ENCODE measurements at regions not wholly inside any gene's neighbourhood (a gene's known extent, or its start where the extent isn't known, plus 50 kb on each side); places are given as distances from the start of the nearest gene placed in this dataset.
"Not testable (repeated sequence)": the region's sequence is repeated elsewhere in the genome, so short reads cannot be mapped to it uniquely, and the experiment has no call there.

- DNase-seq (ENCODE audit: low spot score) = no peak
Observed at GRCh38 chr17:73895157-73895556, 250.9 kb upstream of the SDK2 start.

GRCh38 chr17:73896966-73897365, 252.7 kb upstream of the SDK2 start:
- no peak for DNase-seq (ENCODE audit: low spot score)

GRCh38 chr17:73899839-73900238, 255.6 kb upstream of the SDK2 start:
- no peak for DNase-seq (ENCODE audit: low spot score)

- no peak for DNase-seq (ENCODE audit: low spot score)
Observed at GRCh38 chr17:73900516-73900915, 256.3 kb upstream of the SDK2 start.

GRCh38 chr17:73901249-73901648, 257.0 kb upstream of the SDK2 start:
- DNase-seq (ENCODE audit: low spot score) = no peak

GRCh38 chr17:73901661-73902415, 257.6 kb upstream of the SDK2 start:
- DNase-seq (ENCODE audit: low spot score) = peak; percentile 5

- DNase-seq (ENCODE audit: low spot score) = no peak
Observed at GRCh38 chr17:73902416-73903181, 258.4 kb upstream of the SDK2 start.

- no peak for DNase-seq (ENCODE audit: low spot score)
Observed at GRCh38 chr17:73906896-73907870, 262.9 kb upstream of the SDK2 start.

GRCh38 chr17:73909186-73909585, 264.9 kb upstream of the SDK2 start:
- no peak for DNase-seq (ENCODE audit: low spot score)

GRCh38 chr17:73910206-73910605, 266.0 kb upstream of the SDK2 start:
- DNase-seq (ENCODE audit: low spot score) = no peak

- DNase-seq (ENCODE audit: low spot score) = no peak
Observed at GRCh38 chr17:73910821-73911515, 266.7 kb upstream of the SDK2 start.

GRCh38 chr17:73911726-73912372, 267.6 kb upstream of the SDK2 start:
- no peak for DNase-seq (ENCODE audit: low spot score)

GRCh38 chr17:73912373-73912746, 268.1 kb upstream of the SDK2 start:
- no peak for DNase-seq (ENCODE audit: low spot score)

GRCh38 chr17:73914536-73915274, 270.5 kb upstream of the SDK2 start:
- DNase-seq (ENCODE audit: low spot score) = no peak

GRCh38 chr17:73919033-73919432, 274.8 kb upstream of the SDK2 start:
- DNase-seq (ENCODE audit: low spot score) = not testable (repeated sequence)

GRCh38 chr17:73921306-73921705, 277.1 kb upstream of the SDK2 start:
- DNase-seq (ENCODE audit: low spot score) = no peak

- DNase-seq (ENCODE audit: low spot score) = no peak
Observed at GRCh38 chr17:73924114-73924908, 279.2 kb upstream of the RPL38 start.

- no peak for DNase-seq (ENCODE audit: low spot score)
Observed at GRCh38 chr17:73924909-73925186, 278.6 kb upstream of the RPL38 start.

GRCh38 chr17:73929860-73930430, 273.5 kb upstream of the RPL38 start:
- DNase-seq (ENCODE audit: low spot score) = no peak

Data from CD4-positive, alpha-beta T cell treated with Interleukin-6 at 100 ng/mL for 8 hours (primary cell).